ENCODE measurements at regions not wholly inside any gene's neighbourhood (a gene's known extent, or its start where the extent isn't known, plus 50 kb on each side); places are given as distances from the start of the nearest gene placed in this dataset.

DNA sequence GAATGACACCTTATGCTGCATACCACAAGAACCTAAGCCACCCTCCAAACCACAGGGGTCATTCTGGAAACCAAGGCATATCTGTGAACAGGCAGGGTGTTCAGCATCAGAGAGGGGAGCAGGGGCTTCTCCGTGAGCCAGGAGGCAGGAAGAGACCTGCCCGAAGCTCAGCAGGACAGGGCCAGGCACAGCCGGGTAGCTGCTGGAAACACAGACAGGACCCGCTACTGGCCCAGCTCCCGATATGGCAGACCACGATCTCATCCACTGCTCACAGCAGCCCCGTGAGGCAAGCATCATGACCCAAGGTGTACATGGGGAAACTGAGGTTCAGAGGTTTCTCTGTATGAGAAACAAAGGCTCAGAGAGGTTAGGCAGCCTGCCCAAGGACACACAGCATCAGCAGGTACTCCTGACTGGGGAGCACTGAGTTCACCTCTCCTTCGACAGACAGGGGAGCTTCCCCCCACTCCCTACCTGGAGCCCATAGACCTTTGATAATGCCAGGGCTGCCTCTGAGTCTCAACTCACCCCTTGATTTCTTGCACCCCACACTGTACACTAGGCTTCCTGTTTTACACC is 317.7 kb downstream of the MATN1 start:
- H3K4me1 ChIP-seq (ENCODE audit: control insufficient read depth, insufficient read depth, low read length, poor library complexity, severe bottlenecking), result no peaks in the 10 kb centered on the region
- no peaks in the 10 kb centered on the region for H3K9me3 ChIP-seq (ENCODE audit: control insufficient read depth, low read length)
- H3K27ac ChIP-seq (ENCODE audit: insufficient read depth, low read length, poor library complexity, severe bottlenecking), result no peak overlapping the region
- H3K27me3 ChIP-seq (replicated peaks; ENCODE audit: control insufficient read depth, insufficient read depth, low read length, poor library complexity, severe bottlenecking), result no peaks in the 10 kb centered on the region
- no peak overlapping the region for H3K4me3 ChIP-seq (ENCODE audit: insufficient read depth, low read depth, low read length, poor library complexity, severe bottlenecking)
- no peaks in the 10 kb centered on the region for H3K36me3 ChIP-seq (ENCODE audit: control insufficient read depth, insufficient read depth, low read length)
- DNase-seq, result no peak

GRCh38 chr1:30405081-30405480 is 318.3 kb downstream of the MATN1 start:
- no peaks in the 10 kb centered on the region for H3K9me3 ChIP-seq (ENCODE audit: control insufficient read depth, low read length)
- no peak overlapping the region for H3K4me3 ChIP-seq (ENCODE audit: insufficient read depth, low read depth, low read length, poor library complexity, severe bottlenecking)
- H3K27ac ChIP-seq (ENCODE audit: insufficient read depth, low read length, poor library complexity, severe bottlenecking), result no peak overlapping the region
- H3K36me3 ChIP-seq (ENCODE audit: control insufficient read depth, insufficient read depth, low read length), result no peaks in the 10 kb centered on the region
- no peak for DNase-seq
- no peaks in the 10 kb centered on the region for H3K4me1 ChIP-seq (ENCODE audit: control insufficient read depth, insufficient read depth, low read length, poor library complexity, severe bottlenecking)
- H3K27me3 ChIP-seq (replicated peaks; ENCODE audit: control insufficient read depth, insufficient read depth, low read length, poor library complexity, severe bottlenecking), result no peaks in the 10 kb centered on the region

DNA sequence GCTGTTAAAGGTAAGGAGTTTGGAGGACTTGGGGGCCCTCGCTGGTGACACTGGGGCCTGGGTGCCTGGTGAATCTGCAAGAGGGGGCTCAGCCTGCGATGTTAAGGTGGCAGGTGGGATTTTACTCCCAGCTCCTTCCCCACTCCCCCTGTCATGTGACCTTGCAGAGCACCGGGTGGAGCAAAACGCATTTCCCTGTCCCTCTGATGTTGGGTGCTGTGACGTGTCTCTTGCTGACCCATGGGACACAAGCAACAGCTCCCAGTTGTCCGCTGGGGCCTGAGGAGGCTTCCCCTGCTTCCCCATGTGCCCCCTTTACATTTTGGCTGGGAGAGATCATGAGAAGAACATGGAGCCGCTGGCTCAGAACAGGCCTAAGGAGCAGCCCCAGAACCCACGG is 319.0 kb downstream of the MATN1 start:
- H3K4me1 ChIP-seq (ENCODE audit: control insufficient read depth, insufficient read depth, low read length, poor library complexity, severe bottlenecking), result no peaks in the 10 kb centered on the region
- no peak for DNase-seq
- H3K36me3 ChIP-seq (ENCODE audit: control insufficient read depth, insufficient read depth, low read length), result no peaks in the 10 kb centered on the region
- no peaks in the 10 kb centered on the region for H3K27me3 ChIP-seq (replicated peaks; ENCODE audit: control insufficient read depth, insufficient read depth, low read length, poor library complexity, severe bottlenecking)
- no peak overlapping the region for H3K27ac ChIP-seq (ENCODE audit: insufficient read depth, low read length, poor library complexity, severe bottlenecking)
- no peak overlapping the region for H3K4me3 ChIP-seq (ENCODE audit: insufficient read depth, low read depth, low read length, poor library complexity, severe bottlenecking)
- no peaks in the 10 kb centered on the region for H3K9me3 ChIP-seq (ENCODE audit: control insufficient read depth, low read length)

DNA sequence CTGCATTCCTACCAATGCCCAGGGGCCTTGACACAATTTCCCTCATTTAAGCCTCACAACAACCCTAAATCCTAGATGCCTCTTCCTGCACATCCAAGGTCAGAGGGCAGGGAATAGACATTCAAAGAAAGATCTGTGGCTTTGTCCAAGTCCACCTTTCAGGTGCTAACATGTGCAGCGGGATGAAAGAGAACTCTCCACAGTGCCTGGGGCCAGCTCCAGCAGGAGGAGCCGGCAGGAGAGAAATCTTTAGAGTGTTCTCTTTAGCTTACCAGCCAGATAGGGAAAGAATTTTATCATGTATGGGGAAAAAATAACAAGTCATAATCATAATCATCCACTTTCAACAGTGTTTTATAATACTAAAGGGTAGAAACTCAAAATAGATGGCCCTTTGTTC is 319.7 kb downstream of the MATN1 start:
- no peaks in the 10 kb centered on the region for H3K27me3 ChIP-seq (replicated peaks; ENCODE audit: control insufficient read depth, insufficient read depth, low read length, poor library complexity, severe bottlenecking)
- no peaks in the 10 kb centered on the region for H3K9me3 ChIP-seq (ENCODE audit: control insufficient read depth, low read length)
- DNase-seq, result no peak
- H3K4me3 ChIP-seq (ENCODE audit: insufficient read depth, low read depth, low read length, poor library complexity, severe bottlenecking), result no peak overlapping the region
- no peak overlapping the region for H3K27ac ChIP-seq (ENCODE audit: insufficient read depth, low read length, poor library complexity, severe bottlenecking)
- H3K36me3 ChIP-seq (ENCODE audit: control insufficient read depth, insufficient read depth, low read length), result no peaks in the 10 kb centered on the region
- no peaks in the 10 kb centered on the region for H3K4me1 ChIP-seq (ENCODE audit: control insufficient read depth, insufficient read depth, low read length, poor library complexity, severe bottlenecking)

- Histone ChIP-seq H3K4me3 (ENCODE audit: insufficient read depth, low read depth, low read length, poor library complexity, severe bottlenecking) (no peak overlapping the region), H3K27ac (ENCODE audit: insufficient read depth, low read length, poor library complexity, severe bottlenecking) (no peak overlapping the region), H3K4me1 (ENCODE audit: control insufficient read depth, insufficient read depth, low read length, poor library complexity, severe bottlenecking) (no peaks in the 10 kb centered on the region), H3K9me3 (ENCODE audit: control insufficient read depth, low read length) (no peaks in the 10 kb centered on the region), H3K36me3 (ENCODE audit: control insufficient read depth, insufficient read depth, low read length) (no peaks in the 10 kb centered on the region), H3K27me3 (replicated peaks; ENCODE audit: control insufficient read depth, insufficient read depth, low read length, poor library complexity, severe bottlenecking) (no peaks in the 10 kb centered on the region)
- no peak for DNase-seq
Observed at GRCh38 chr1:30403061-30403645, 320.2 kb downstream of the MATN1 start.

GRCh38 chr1:30402031-30402430 is 321.4 kb downstream of the MATN1 start:
- H3K4me3 ChIP-seq (ENCODE audit: insufficient read depth, low read depth, low read length, poor library complexity, severe bottlenecking), result no peak overlapping the region
- no peak for DNase-seq
- no peak overlapping the region for H3K27ac ChIP-seq (ENCODE audit: insufficient read depth, low read length, poor library complexity, severe bottlenecking)
- H3K9me3 ChIP-seq (ENCODE audit: control insufficient read depth, low read length), result no peaks in the 10 kb centered on the region
- H3K27me3 ChIP-seq (replicated peaks; ENCODE audit: control insufficient read depth, insufficient read depth, low read length, poor library complexity, severe bottlenecking), result no peaks in the 10 kb centered on the region
- no peaks in the 10 kb centered on the region for H3K4me1 ChIP-seq (ENCODE audit: control insufficient read depth, insufficient read depth, low read length, poor library complexity, severe bottlenecking)
- no peaks in the 10 kb centered on the region for H3K36me3 ChIP-seq (ENCODE audit: control insufficient read depth, insufficient read depth, low read length)

DNA sequence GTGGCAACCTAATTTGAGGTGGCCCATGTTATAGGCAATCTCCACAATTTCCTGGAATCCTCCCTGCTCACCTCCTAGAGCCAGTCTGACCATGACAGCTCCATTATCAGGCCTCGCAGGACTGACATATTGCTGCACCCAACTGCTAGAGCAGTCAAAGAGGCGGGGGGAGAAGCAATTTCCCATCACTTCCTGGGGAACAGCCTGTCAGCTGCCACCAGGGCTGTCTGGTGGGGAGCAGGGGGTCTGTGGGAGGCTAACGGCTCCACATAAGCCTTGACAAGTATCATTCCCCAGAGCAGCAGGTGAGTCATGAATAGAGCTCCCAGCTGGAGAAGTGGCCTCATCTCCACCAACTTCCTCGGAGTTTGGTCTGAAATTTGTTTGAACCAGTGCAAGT is 322.9 kb downstream of the MATN1 start:
- DNase-seq, result no peak
- Histone ChIP-seq H3K4me3 (ENCODE audit: insufficient read depth, low read depth, low read length, poor library complexity, severe bottlenecking) (no peak overlapping the region), H3K27ac (ENCODE audit: insufficient read depth, low read length, poor library complexity, severe bottlenecking) (no peak overlapping the region)

DNA sequence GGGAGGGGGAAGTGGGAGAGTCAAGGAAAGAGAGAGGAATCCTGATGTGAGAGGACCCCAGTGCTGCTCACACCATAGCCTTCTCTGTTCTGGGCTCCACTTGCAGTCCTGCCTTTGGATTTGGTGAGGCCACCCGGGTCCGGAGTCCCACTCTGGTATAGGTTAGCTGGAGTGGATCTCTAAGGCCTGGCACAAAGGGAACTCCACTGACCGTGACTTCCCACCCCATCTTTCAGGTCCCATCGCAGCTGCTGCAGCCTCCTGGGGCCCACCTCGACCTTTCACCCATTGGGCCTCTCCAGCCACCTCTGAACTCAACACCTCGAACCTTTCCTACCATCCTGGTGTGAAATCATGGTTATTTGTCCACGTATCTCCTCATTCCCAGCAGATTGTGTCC is 324.4 kb downstream of the MATN1 start:
- H3K36me3 ChIP-seq (ENCODE audit: control insufficient read depth, insufficient read depth, low read length), result no peaks in the 10 kb centered on the region
- H3K9me3 ChIP-seq (ENCODE audit: control insufficient read depth, low read length), result no peaks in the 10 kb centered on the region
- H3K4me1 ChIP-seq (ENCODE audit: control insufficient read depth, insufficient read depth, low read length, poor library complexity, severe bottlenecking), result no peaks in the 10 kb centered on the region
- no peak overlapping the region for H3K4me3 ChIP-seq (ENCODE audit: insufficient read depth, low read depth, low read length, poor library complexity, severe bottlenecking)
- no peaks in the 10 kb centered on the region for H3K27me3 ChIP-seq (replicated peaks; ENCODE audit: control insufficient read depth, insufficient read depth, low read length, poor library complexity, severe bottlenecking)
- no peak overlapping the region for H3K27ac ChIP-seq (ENCODE audit: insufficient read depth, low read length, poor library complexity, severe bottlenecking)
- DNase-seq, result no peak

More for the DNA sequence above, 322.9 kb downstream of the MATN1 start:
- Histone ChIP-seq H3K27me3 (replicated peaks; ENCODE audit: control insufficient read depth, insufficient read depth, low read length, poor library complexity, severe bottlenecking) (no peaks in the 10 kb centered on the region), H3K9me3 (ENCODE audit: control insufficient read depth, low read length) (no peaks in the 10 kb centered on the region), H3K36me3 (ENCODE audit: control insufficient read depth, insufficient read depth, low read length) (no peaks in the 10 kb centered on the region), H3K4me1 (ENCODE audit: control insufficient read depth, insufficient read depth, low read length, poor library complexity, severe bottlenecking) (no peaks in the 10 kb centered on the region)

DNA sequence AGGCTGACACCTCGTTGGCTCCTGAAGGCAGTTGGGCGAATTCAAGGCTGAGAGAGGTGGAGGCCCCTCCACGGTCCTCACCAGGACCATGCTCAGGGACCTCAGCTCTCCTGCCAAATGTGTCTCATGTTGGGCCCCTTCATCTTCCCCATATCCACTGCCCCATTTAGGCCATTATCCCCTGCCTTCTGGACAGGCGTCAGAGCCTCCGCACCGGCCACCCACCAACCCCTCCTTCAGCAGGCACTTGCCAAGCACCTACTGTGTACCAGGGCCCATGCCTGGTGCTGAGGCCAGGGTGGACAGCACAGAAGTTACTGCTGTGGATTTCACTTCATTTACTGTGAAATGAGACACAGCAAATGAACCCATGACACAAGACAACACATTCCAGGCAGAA is 325.8 kb downstream of the MATN1 start:
- no peaks in the 10 kb centered on the region for H3K27me3 ChIP-seq (replicated peaks; ENCODE audit: control insufficient read depth, insufficient read depth, low read length, poor library complexity, severe bottlenecking)
- no peak overlapping the region for H3K4me3 ChIP-seq (ENCODE audit: insufficient read depth, low read depth, low read length, poor library complexity, severe bottlenecking)
- no peak overlapping the region for H3K27ac ChIP-seq (ENCODE audit: insufficient read depth, low read length, poor library complexity, severe bottlenecking)
- no peaks in the 10 kb centered on the region for H3K4me1 ChIP-seq (ENCODE audit: control insufficient read depth, insufficient read depth, low read length, poor library complexity, severe bottlenecking)
- H3K36me3 ChIP-seq (ENCODE audit: control insufficient read depth, insufficient read depth, low read length), result no peaks in the 10 kb centered on the region
- no peak for DNase-seq
- no peaks in the 10 kb centered on the region for H3K9me3 ChIP-seq (ENCODE audit: control insufficient read depth, low read length)

- no peaks in the 10 kb centered on the region for H3K4me1 ChIP-seq (ENCODE audit: control insufficient read depth, insufficient read depth, low read length, poor library complexity, severe bottlenecking)
- H3K27ac ChIP-seq (ENCODE audit: insufficient read depth, low read length, poor library complexity, severe bottlenecking), result no peak overlapping the region
- no peak for DNase-seq
- H3K4me3 ChIP-seq (ENCODE audit: insufficient read depth, low read depth, low read length, poor library complexity, severe bottlenecking), result no peak overlapping the region
- no peaks in the 10 kb centered on the region for H3K36me3 ChIP-seq (ENCODE audit: control insufficient read depth, insufficient read depth, low read length)
- H3K27me3 ChIP-seq (replicated peaks; ENCODE audit: control insufficient read depth, insufficient read depth, low read length, poor library complexity, severe bottlenecking), result no peaks in the 10 kb centered on the region
- no peaks in the 10 kb centered on the region for H3K9me3 ChIP-seq (ENCODE audit: control insufficient read depth, low read length)
Observed at GRCh38 chr1:30395631-30396030, 327.8 kb downstream of the MATN1 start.
